Upper lobe of left lung (tissue), 6 donors: ENCODE measurements at regions not wholly inside any gene's neighbourhood (a gene's known extent, or its start where the extent isn't known, plus 50 kb on each side); places are given as distances from the start of the nearest gene placed in this dataset.

ENCODE experiments used
- ATAC-seq, 2 donors: fragments of 200-7000 bp; cut with Tn5 transposase; one replicate each; pipeline ENCODE4 v1.9.1; 2022; ENCODE audit warnings: mild to moderate bottlenecking in 2 of 2, moderate library complexity in 2 of 2; ENCODE audit not compliant: low FRiP score in 2 of 2
- DNase-seq, 2 donors: peaks; one replicate each; pipeline ENCODE4 v3.0.0-alpha.2; 2019 to 2020
- H3K27ac ChIP-seq, 4 donors: fragments of 200-600 bp; sonication (generic); one replicate each; pipeline ENCODE4 v1.5.1; 2016 to 2019
- H3K27me3 ChIP-seq, 4 donors: fragments of 200-600 bp; sonication (generic); one replicate each; pipeline ENCODE4 v1.5.1; 2017 to 2019
- H3K36me3 ChIP-seq, 4 donors: fragments of 200-600 bp; sonication (generic); one replicate each; pipeline ENCODE4 v1.5.1; 2016 to 2019
- H3K4me1 ChIP-seq, 4 donors: fragments of 200-600 bp; sonication (generic); one replicate each; pipeline ENCODE4 v1.5.1; 2018 to 2019
- H3K4me3 ChIP-seq, 4 donors: fragments of 200-600 bp; sonication (generic); one replicate each; pipeline ENCODE4 v1.5.1; 2017 to 2019; ENCODE audit warnings: mild to moderate bottlenecking in 2 of 4, moderate library complexity in 1 of 4
- H3K9me3 ChIP-seq, 4 donors: fragments of 200-600 bp; sonication (generic); one replicate each; pipeline ENCODE4 v1.5.1; 2018 to 2019
- EP300 ChIP-seq, 4 donors: sonication (generic); formaldehyde crosslinking; IDR thresholded peaks; one replicate each; pipeline ENCODE4 v1.5.1; 2017; ENCODE audit warnings: antibody characterized with exemption in 4 of 4, control low read depth in 2 of 4
- POLR2A ChIP-seq, 4 donors: fragments of 450-650 bp; IDR thresholded peaks; one replicate each; pipeline ENCODE4 v1.5.1; 2016 to 2017; ENCODE audit warnings: antibody characterized with exemption in 4 of 4, mild to moderate bottlenecking in 2 of 4
- POLR2AphosphoS5 ChIP-seq, 2 donors: sonication (generic); formaldehyde crosslinking; IDR thresholded peaks; one replicate each; pipeline ENCODE4 v1.5.1; 2017; ENCODE audit warnings: antibody characterized with exemption in 2 of 2
- WGBS, 2 donors: methylation state at CpG; one replicate each; pipeline ENCODE4 v1.1.5; 2017 to 2018; 5-methylcytosine and 5-hydroxymethylcytosine counted together
- TF ChIP-seq, protein P1 (sequence below), 6 experiments: fragments of 450-650 bp in 4 of 6; fragments of 200-600 bp in 2 of 6; sonication (generic) in 2 of 6; IDR thresholded peaks; one replicate each; pipeline ENCODE4 v1.5.1; 2016 to 2019; ENCODE audit warnings: antibody characterized with exemption in 6 of 6
- donor health status: DM: no; HTN: no; CAD: no; lungs with moderate emphysema.
- donor health status: DM: no; HTN: yes; CAD: no; lungs with severe emphysema.

DNA sequence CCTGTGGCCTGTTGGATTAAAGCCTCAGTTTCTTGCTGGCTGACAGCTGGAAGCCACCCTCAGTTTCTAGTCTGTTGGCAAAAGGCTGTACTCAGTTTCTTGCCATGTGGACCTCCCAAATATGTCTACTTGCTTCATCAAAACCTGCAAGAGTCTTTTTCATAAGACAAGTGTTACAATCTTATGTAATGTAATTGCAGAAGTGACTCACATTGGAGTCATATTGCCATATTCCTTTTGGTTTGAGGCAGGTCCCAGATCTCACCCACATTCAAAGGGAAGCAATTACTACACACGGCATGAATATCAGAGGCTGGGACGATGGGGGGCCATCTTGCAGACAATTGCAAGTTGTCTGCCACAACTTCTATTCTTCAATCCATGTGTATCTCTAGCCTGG, 286.7 kb upstream of the IL12B start:
- no peaks in the 10 kb centered on the region for H3K9me3 ChIP-seq
- no peaks in the 10 kb centered on the region for H3K27me3 ChIP-seq
- WGBS, 2 donors = 42% methylated on average over 2 of the region's 2 CpGs

GRCh38 chr5:159619826-159620225, 289.5 kb upstream of the IL12B start:
- H3K27me3 ChIP-seq = no peaks in the 10 kb centered on the region
- DNase-seq (no peak), ATAC-seq (no peak)
- no peak overlapping the region for H3K4me3 ChIP-seq
- no peaks in the 10 kb centered on the region for H3K36me3 ChIP-seq
- TF ChIP-seq POLR2A (IDR thresholded peaks at IDR 0.05) = no peak
- TF ChIP-seq, protein P1, sequence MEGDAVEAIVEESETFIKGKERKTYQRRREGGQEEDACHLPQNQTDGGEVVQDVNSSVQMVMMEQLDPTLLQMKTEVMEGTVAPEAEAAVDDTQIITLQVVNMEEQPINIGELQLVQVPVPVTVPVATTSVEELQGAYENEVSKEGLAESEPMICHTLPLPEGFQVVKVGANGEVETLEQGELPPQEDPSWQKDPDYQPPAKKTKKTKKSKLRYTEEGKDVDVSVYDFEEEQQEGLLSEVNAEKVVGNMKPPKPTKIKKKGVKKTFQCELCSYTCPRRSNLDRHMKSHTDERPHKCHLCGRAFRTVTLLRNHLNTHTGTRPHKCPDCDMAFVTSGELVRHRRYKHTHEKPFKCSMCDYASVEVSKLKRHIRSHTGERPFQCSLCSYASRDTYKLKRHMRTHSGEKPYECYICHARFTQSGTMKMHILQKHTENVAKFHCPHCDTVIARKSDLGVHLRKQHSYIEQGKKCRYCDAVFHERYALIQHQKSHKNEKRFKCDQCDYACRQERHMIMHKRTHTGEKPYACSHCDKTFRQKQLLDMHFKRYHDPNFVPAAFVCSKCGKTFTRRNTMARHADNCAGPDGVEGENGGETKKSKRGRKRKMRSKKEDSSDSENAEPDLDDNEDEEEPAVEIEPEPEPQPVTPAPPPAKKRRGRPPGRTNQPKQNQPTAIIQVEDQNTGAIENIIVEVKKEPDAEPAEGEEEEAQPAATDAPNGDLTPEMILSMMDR (IDR thresholded peaks at IDR 0.05) = no peak
- no peak for TF ChIP-seq EP300 (IDR thresholded peaks at IDR 0.05)
- TF ChIP-seq POLR2AphosphoS5 (IDR thresholded peaks at IDR 0.05) = no peak
- WGBS, 2 donors = 45 to 64% methylated on average over 4 of the region's 4 CpGs
- no peak overlapping the region for H3K27ac ChIP-seq
- no peaks in the 10 kb centered on the region for H3K4me1 ChIP-seq
- H3K9me3 ChIP-seq = no peaks in the 10 kb centered on the region

More for the DNA sequence above, 286.7 kb upstream of the IL12B start:
- TF ChIP-seq, protein P1 (IDR thresholded peaks at IDR 0.05) = no peak
- no peak for TF ChIP-seq EP300 (IDR thresholded peaks at IDR 0.05)
- TF ChIP-seq POLR2A (IDR thresholded peaks at IDR 0.05) = no peak
- Histone ChIP-seq H3K4me1 (no peaks in the 10 kb centered on the region), H3K36me3 (no peaks in the 10 kb centered on the region), H3K27ac (no peak overlapping the region), H3K4me3 (no peak overlapping the region)
- ATAC-seq (peak in 1 of 2 donors; percentile 50), DNase-seq (no peak)

GRCh38 chr5:159620853-159621540, 290.7 kb upstream of the IL12B start:
- Histone ChIP-seq H3K36me3 (no peaks in the 10 kb centered on the region), H3K27ac (no peak overlapping the region), H3K27me3 (no peaks in the 10 kb centered on the region), H3K4me1 (no peaks in the 10 kb centered on the region), H3K4me3 (no peak overlapping the region), H3K9me3 (no peaks in the 10 kb centered on the region)
- no peak for TF ChIP-seq POLR2AphosphoS5 (IDR thresholded peaks at IDR 0.05)
- no peak for TF ChIP-seq EP300 (IDR thresholded peaks at IDR 0.05)
- TF ChIP-seq, protein P1 (IDR thresholded peaks at IDR 0.05) = no peak
- TF ChIP-seq POLR2A (IDR thresholded peaks at IDR 0.05) = no peak
- 84% methylated on average over 5 of the region's 5 CpGs for WGBS, 2 donors
- no peak for DNase-seq
- ATAC-seq = no peak

- H3K4me3 ChIP-seq = no peak overlapping the region
- H3K9me3 ChIP-seq = no peaks in the 10 kb centered on the region
- H3K27ac ChIP-seq = no peak overlapping the region
- TF ChIP-seq POLR2A (IDR thresholded peaks at IDR 0.05) (no peak), POLR2AphosphoS5 (IDR thresholded peaks at IDR 0.05) (no peak), EP300 (IDR thresholded peaks at IDR 0.05) (no peak)
- TF ChIP-seq, protein P1 (IDR thresholded peaks at IDR 0.05) = no peak
- no peaks in the 10 kb centered on the region for H3K36me3 ChIP-seq
- DNase-seq = no peak
- no peaks in the 10 kb centered on the region for H3K4me1 ChIP-seq
- WGBS, 2 donors = 82 to 96% methylated on average over 1 of the region's 1 CpG
- no peak for ATAC-seq
- no peaks in the 10 kb centered on the region for H3K27me3 ChIP-seq
These were observed 287.6 kb upstream of the ADRA1B start for GRCh38 chr5:159628703-159629102.

- DNase-seq (no peak), ATAC-seq (no peak)
- H3K36me3 ChIP-seq = no peaks in the 10 kb centered on the region
- WGBS, 2 donors = 90% methylated on average over 3 of the region's 3 CpGs
- no peak overlapping the region for H3K4me3 ChIP-seq
- TF ChIP-seq POLR2A (IDR thresholded peaks at IDR 0.05) (no peak), POLR2AphosphoS5 (IDR thresholded peaks at IDR 0.05) (no peak), EP300 (IDR thresholded peaks at IDR 0.05) (no peak)
- TF ChIP-seq, protein P1 (IDR thresholded peaks at IDR 0.05) = no peak
- no peaks in the 10 kb centered on the region for H3K9me3 ChIP-seq
- no peaks in the 10 kb centered on the region for H3K4me1 ChIP-seq
- no peaks in the 10 kb centered on the region for H3K27me3 ChIP-seq
- H3K27ac ChIP-seq = no peak overlapping the region
These were observed 287.1 kb upstream of the ADRA1B start for GRCh38 chr5:159629158-159629557.
